Adrenal gland (tissue), 9 donors: ENCODE measurements at regions not wholly inside any gene's neighbourhood (a gene's known extent, or its start where the extent isn't known, plus 50 kb on each side); places are given as distances from the start of the nearest gene placed in this dataset.

Experiments used
- DNase-seq, 7 donors: peaks; one replicate each; pipeline ENCODE4 v3.0.0-alpha.2; 2019 to 2020
- H3K27ac ChIP-seq, 5 donors: fragments of 200-600 bp; sonication (generic) in 4 of 5; 1 replicate in 3 of 5; 2 replicates in 2 of 5; pipeline versions ENCODE4 v1.5.1 to v1.8.0; 2016 to 2020; ENCODE audit warnings: mild to moderate bottlenecking in 1 of 5
- H3K27me3 ChIP-seq: fragments of 200-600 bp; 2 replicates; pipeline ENCODE4 v1.8.0; 2021
- H3K36me3 ChIP-seq, 2 donors: fragments of 200-600 bp; replicated peaks in 1 of 2; 1 replicate in 1 of 2; 2 replicates in 1 of 2; pipeline versions ENCODE4 v1.5.1 to v1.8.0; 2018 to 2022
- H3K4me1 ChIP-seq, 2 donors: fragments of 200-600 bp; replicated peaks in 1 of 2; 1 replicate in 1 of 2; 2 replicates in 1 of 2; pipeline versions ENCODE4 v1.5.1 to v1.8.0; 2018 to 2021
- H3K4me3 ChIP-seq, 4 donors: fragments of 200-600 bp; sonication (generic) in 3 of 4; one replicate each; pipeline ENCODE4 v1.5.1; 2016 to 2018
- H3K9me3 ChIP-seq, 3 donors: fragments of 200-600 bp; sonication (generic) in 1 of 3; replicated peaks in 1 of 3; 1 replicate in 2 of 3; 2 replicates in 1 of 3; pipeline versions ENCODE4 v1.5.1 to v1.8.0; 2016 to 2021
- POLR2A ChIP-seq, 2 donors: fragments of 450-650 bp; IDR thresholded peaks; one replicate each; pipeline ENCODE4 v1.6.1; 2017; ENCODE audit warnings: antibody characterized with exemption in 2 of 2, mild to moderate bottlenecking in 2 of 2, moderate library complexity in 1 of 2
- WGBS, 4 donors: extraction: QIAGEN DNeasy Blood & Tissue Kit in 2 of 4; methylation state at CpG; one replicate each; pipeline versions ENCODE4 v1.1.5 to v1.1.7; 2013 to 2017; 5-methylcytosine and 5-hydroxymethylcytosine counted together
- intact Hi-C, 2 donors: fragments of 100-400 bp; cut with DNase I; formaldehyde crosslinking; loops; one replicate each; pipeline versions ENCODE4 v1.14.1 to v1.15.0; 2022 to 2023
- TF ChIP-seq, protein P1 (sequence below), 6 experiments: fragments of 450-650 bp in 4 of 6; fragments of 200-600 bp in 2 of 6; sonication (generic) in 1 of 6; IDR thresholded peaks; 1 replicate in 5 of 6; 2 replicates in 1 of 6; pipeline versions ENCODE4 v1.5.1 to v1.8.0; 2016 to 2021; ENCODE audit warnings: antibody characterized with exemption in 6 of 6, mild to moderate bottlenecking in 2 of 6, moderate library complexity in 1 of 6
- donor health status: healthy with polysubstance abuse.
- donor health status: Bipolar disorder and iron deficiency.
- donor health status: DM: yes; HTN: yes; CAD: no.
- donor health status: DM: no; HTN: no; CAD: no.
- donor health status: DM: no; HTN: no; CAD: no.

DNA sequence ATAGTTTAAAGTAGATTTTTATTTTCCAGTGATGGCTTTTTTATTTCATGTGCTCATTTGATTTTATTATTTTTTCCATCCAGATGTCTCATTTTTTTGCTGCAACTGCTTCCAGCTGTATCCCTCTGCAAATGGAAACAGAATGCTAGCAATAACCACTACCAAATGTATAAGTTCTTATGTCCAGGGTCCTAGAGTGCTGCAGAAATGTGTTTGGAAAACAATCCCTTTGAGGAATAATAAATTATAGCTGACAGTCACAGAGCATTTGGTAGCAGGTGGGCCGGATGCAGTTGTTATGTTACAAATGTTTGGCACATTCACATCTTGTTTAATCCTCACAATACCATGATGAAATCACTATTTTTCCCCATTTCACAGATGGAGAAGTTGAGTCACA lies 300.7 kb upstream of the PDGFD start:
- no peaks in the 10 kb centered on the region for H3K9me3 ChIP-seq
- WGBS, 4 donors: 65 to 78% (median 69%) methylated on average over 1 of the region's 1 CpG
- intact Hi-C loops: no loop called here
- no peaks in the 10 kb centered on the region for H3K4me1 ChIP-seq
- no peaks in the 10 kb centered on the region for H3K36me3 ChIP-seq
- no peak overlapping the region for H3K4me3 ChIP-seq
- H3K27me3 ChIP-seq: no peaks in the 10 kb centered on the region
- DNase-seq: no peak
- H3K27ac ChIP-seq: no peak overlapping the region
- no peak for TF ChIP-seq POLR2A (IDR thresholded peaks at IDR 0.05)
- TF ChIP-seq, protein P1, sequence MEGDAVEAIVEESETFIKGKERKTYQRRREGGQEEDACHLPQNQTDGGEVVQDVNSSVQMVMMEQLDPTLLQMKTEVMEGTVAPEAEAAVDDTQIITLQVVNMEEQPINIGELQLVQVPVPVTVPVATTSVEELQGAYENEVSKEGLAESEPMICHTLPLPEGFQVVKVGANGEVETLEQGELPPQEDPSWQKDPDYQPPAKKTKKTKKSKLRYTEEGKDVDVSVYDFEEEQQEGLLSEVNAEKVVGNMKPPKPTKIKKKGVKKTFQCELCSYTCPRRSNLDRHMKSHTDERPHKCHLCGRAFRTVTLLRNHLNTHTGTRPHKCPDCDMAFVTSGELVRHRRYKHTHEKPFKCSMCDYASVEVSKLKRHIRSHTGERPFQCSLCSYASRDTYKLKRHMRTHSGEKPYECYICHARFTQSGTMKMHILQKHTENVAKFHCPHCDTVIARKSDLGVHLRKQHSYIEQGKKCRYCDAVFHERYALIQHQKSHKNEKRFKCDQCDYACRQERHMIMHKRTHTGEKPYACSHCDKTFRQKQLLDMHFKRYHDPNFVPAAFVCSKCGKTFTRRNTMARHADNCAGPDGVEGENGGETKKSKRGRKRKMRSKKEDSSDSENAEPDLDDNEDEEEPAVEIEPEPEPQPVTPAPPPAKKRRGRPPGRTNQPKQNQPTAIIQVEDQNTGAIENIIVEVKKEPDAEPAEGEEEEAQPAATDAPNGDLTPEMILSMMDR (IDR thresholded peaks at IDR 0.05): no peak

DNA sequence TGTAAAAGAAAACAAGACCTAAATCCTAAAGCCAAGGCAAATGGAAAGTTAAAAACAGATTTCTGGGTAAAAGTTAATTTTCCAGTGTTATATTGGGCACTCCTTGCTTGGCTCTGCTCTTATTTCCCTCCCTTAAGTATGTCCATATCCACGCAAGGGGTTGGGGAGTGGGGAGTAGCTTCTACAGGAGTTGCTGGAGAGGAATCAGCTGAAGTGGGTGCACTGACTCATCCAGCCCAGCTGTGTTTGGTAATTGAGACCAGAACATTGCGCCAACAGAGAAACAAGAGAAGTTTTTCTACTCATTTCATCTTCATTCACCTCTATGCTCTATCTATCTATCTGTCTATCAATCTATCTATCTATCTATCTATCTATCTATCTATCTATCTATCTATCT lies 298.4 kb upstream of the PDGFD start:
- H3K4me1 ChIP-seq: no peaks in the 10 kb centered on the region
- 86 to 92% (median 90%) methylated on average over 2 of the region's 2 CpGs for WGBS, 4 donors
- no peak overlapping the region for H3K27ac ChIP-seq
- no peaks in the 10 kb centered on the region for H3K27me3 ChIP-seq
- intact Hi-C loops: no loop called here
- no peak for DNase-seq
- no peak overlapping the region for H3K4me3 ChIP-seq
- TF ChIP-seq, protein P1 (IDR thresholded peaks at IDR 0.05): no peak
- TF ChIP-seq POLR2A (IDR thresholded peaks at IDR 0.05): no peak
- H3K9me3 ChIP-seq: no peaks in the 10 kb centered on the region
- no peaks in the 10 kb centered on the region for H3K36me3 ChIP-seq

DNA sequence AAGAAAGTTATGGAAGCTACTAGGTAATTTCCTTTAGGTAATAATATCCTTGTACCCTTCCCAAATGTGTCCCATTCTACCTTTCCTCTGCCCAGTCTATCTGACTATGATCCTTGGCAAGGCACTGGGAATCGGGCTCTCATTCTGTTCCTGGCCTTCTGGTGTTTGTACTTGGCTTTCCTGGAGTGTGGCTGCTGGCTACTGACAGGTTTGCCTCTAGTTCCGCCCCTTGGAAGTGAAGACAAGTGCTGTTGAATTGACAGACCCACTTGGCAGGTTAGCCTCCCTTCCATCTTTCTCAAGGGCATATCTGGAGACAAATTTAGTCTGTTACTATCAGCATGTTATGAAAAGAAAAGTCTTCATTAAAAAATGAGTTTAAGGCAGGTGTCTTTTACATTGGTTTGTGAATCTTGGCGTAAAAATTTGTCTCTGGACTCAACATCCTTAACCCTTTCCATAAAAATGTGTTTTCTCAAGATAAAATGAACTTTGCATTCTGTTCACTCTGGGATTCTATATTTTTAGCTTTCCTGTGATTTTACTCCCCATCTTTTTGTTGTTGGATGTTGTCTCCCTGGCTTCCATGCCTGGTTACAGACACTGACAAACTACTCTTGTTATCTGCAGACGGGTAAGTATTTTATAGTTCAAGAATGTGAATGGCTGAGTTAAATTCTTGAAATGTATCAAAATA lies 287.4 kb upstream of the PDGFD start:
- H3K27me3 ChIP-seq: no peaks in the 10 kb centered on the region
- no peak for TF ChIP-seq POLR2A (IDR thresholded peaks at IDR 0.05)
- TF ChIP-seq, protein P1 (IDR thresholded peaks at IDR 0.05): no peak
- no peaks in the 10 kb centered on the region for H3K4me1 ChIP-seq
- DNase-seq: peak in 2 of 7 donors; percentile 10 to 12
- no peaks in the 10 kb centered on the region for H3K36me3 ChIP-seq
- H3K9me3 ChIP-seq: peaks cover 0 to 9% (median 0%) of the 10 kb centered on the region in 3 donors
- H3K4me3 ChIP-seq: no peak overlapping the region
- no peak overlapping the region for H3K27ac ChIP-seq
- 60 to 71% (median 70%) methylated on average over 4 of the region's 4 CpGs for WGBS, 4 donors
- intact Hi-C loops: no loop called here

DNA sequence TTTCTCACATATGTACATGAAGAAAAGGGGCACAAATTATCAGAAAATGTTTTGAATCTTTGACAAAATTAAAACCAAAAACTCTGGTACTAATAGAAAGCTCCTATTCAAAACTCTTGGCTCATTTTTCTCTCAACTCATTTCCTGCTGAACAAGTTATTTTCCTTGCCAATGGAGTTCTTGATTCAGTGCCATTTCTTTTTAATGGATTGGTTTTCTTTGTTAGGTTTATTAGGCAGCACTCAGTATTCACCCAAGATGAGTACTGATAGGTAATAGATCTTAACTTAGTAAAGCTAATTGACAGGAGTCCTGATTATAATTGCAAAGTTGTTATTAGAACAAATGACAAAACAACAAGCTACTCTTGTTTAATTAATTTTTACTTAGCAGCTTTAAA lies 279.4 kb upstream of the PDGFD start:
- Histone ChIP-seq H3K27me3 (no peaks in the 10 kb centered on the region), H3K9me3 (no peaks in the 10 kb centered on the region), H3K36me3 (no peaks in the 10 kb centered on the region), H3K4me1 (no peaks in the 10 kb centered on the region), H3K4me3 (no peak overlapping the region), H3K27ac (no peak overlapping the region)
- intact Hi-C loops: no loop called here
- no peak for TF ChIP-seq POLR2A (IDR thresholded peaks at IDR 0.05)
- TF ChIP-seq, protein P1 (IDR thresholded peaks at IDR 0.05): no peak
- no peak for DNase-seq
